T47D (cell line): ENCODE measurements at regions not wholly inside any gene's neighbourhood (a gene's known extent, or its start where the extent isn't known, plus 50 kb on each side); places are given as distances from the start of the nearest gene placed in this dataset.

Experiments
- DNase-seq, 2 experiments: peaks; one replicate each; pipeline versions ENCODE4 v3.0.0 to v3.0.0-alpha.2; 2011 to 2012; ENCODE audit warnings: low read depth in 1 of 2, low spot score in 1 of 2
- JUND ChIP-seq: IDR thresholded peaks from 2 replicates; pipeline ENCODE4 v1.6.1; 2012; ENCODE audit warnings: low read depth
- in situ Hi-C: cut with HindIII; loops from 2 replicates; pipeline ENCODE4 v1.10.0; 2016; ENCODE audit warnings: low sequenced_read_pairs, low pct_unique_long_range_greater_than_20kb

DNA sequence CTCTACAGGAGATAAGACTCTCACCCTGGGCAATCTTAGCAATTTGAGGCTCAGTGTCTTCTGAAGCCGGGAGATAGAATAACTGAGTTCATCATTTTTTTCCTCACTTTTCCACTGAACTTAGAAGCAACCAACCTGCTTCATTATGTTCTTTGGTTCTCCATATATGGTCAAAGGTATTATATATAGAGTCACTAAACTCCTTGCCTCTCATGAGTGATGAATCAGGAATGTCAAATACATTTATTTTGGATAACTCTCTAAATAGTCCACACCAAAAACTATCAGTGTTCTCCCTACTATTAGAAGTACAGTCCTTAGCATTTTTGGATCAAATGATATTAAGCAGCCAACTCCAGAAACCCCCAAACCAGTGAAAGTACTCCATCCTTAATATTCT lies 421.5 kb upstream of the EPHA5 start:
- in situ Hi-C loops, result no loop called here
- TF ChIP-seq JUND, result no peak
- DNase-seq, result no peak

DNA sequence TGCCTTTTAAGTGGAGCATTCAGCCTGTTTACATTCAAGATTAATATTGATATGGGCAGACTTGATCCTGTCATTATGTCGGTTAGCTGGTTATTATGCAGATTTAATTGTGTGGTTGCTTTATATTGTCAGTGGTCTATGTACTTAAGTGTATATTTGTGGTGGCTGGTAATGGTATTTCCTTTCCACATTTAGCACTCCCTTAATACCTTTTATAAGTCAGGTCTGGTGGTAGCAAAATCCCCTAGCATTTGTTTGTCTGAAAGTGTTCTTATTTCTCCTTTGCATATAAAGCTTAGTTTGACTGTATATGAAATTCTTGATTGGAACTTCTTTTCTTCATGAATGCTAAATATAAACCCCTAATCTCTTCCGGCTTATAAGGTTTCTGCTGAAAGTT lies 403.7 kb upstream of the EPHA5 start:
- TF ChIP-seq JUND, result no peak
- in situ Hi-C loops, result no loop called here
- DNase-seq, result no peak

- no peak for TF ChIP-seq JUND
- no peak for DNase-seq
- in situ Hi-C loops, result no loop called here
Observed at GRCh38 chr4:66071911-66072310, 401.6 kb upstream of the EPHA5 start.

DNA sequence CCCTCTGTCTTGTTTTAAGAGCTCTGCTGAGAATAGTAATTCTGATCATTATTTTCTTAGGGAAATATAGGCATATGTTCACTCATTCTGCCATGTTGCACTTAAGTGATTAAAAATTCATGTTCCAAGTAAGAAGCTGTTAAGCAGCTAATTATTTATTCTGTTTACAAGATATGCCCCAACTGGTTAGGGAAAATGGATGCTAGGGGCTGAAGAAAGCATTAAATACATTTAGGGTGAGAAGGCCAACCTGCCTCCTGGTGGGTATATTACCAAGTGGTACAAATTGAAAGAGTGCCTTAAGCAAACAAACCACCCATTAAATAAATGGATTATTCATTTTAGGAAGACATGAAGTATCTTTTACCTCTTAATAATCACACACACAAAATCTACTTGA lies 392.6 kb upstream of the EPHA5 start:
- no peak for DNase-seq
- in situ Hi-C loops, result no loop called here
- no peak for TF ChIP-seq JUND

DNA sequence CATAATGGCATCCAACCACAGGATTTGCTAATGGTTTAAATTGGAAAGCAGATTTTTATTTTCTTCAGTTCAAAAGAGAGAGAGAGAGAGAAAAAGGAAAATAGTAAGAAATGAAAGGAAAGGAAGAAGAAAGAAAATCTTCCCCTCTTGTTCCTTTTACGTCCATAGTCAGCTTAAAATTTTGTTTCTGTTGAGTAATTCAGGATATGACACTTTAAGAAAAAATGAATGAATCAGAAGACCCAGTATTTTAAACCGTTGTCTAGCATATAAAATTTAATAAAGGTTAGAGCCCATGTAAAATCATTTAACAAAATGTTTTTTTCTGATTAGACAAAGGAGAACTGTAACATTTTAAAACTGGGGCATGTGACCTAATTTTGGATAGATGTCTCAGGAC lies 391.8 kb upstream of the EPHA5 start:
- in situ Hi-C loops, result no loop called here
- DNase-seq, result no peak
- no peak for TF ChIP-seq JUND

DNA sequence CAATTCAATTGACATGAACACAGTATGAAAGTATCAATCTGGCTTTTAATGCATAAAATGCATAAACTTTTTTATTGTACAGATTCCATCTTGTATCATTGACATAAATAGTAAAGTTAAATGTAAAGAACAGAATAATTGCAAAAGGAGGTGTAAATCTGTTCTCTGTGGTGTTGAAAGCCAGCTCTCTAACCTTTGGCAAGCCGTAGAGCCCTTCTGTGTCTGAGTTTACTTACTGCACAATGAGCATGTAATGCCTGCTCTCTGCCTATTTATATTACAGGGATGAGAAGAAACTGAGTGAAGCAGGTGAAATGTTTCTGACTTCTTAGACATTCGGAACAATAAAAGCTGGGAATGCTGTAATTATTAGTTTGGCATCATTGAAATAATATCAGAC lies 389.3 kb upstream of the EPHA5 start:
- in situ Hi-C loops, result no loop called here

GRCh38 chr4:66059136-66059535 lies 388.8 kb upstream of the EPHA5 start:
- TF ChIP-seq JUND, result no peak
- no peak for DNase-seq
- in situ Hi-C loops, result no loop called here

More for the DNA sequence above, 389.3 kb upstream of the EPHA5 start:
- DNase-seq, result no peak
- no peak for TF ChIP-seq JUND

DNA sequence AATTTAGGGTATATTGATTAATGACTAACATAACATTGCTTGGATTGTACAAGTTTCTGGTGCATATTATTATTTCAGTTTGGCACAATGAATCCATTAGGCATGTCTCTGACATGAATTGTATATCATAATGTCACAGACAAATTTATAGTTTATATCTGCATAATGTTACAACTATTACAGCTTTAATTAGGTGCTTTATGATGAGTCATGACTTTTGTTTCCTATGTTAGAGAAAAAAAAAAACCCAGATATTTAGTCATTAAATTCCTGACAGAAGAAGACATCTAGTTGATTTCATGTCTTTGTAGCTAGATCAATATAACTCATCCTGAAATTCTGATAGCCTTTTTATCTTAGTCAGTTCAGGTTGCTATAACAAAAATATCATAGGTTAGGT lies 385.7 kb upstream of the EPHA5 start:
- TF ChIP-seq JUND, result no peak
- in situ Hi-C loops, result no loop called here
- no peak for DNase-seq

DNA sequence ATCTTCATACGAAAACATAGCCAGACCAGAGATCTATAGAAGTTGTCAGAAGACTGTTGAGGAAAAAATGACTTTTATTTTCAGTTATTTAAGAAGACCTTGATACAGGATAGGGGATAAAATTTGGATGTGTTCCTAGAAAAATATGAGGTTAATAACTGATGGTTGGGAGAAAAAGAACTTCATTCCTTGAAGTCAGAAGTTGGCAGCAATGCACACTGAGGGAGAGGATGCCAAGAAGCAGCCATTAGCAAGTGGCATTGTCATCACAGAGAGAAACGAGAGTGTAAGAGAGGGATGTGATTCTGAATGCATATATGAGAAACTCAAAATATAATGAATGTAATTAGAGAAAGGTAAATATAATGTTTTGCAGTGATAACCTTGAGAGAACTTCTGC lies 382.1 kb upstream of the EPHA5 start:
- no peak for DNase-seq
- TF ChIP-seq JUND, result no peak
- in situ Hi-C loops, result no loop called here

- in situ Hi-C loops, result no loop called here
- no peak for DNase-seq
- TF ChIP-seq JUND, result no peak
Observed at GRCh38 chr4:66048861-66049260, 378.6 kb upstream of the EPHA5 start.

- no peak for TF ChIP-seq JUND
- in situ Hi-C loops, result no loop called here
- DNase-seq, result no peak
Observed at GRCh38 chr4:66045913-66046312, 375.6 kb upstream of the EPHA5 start.

DNA sequence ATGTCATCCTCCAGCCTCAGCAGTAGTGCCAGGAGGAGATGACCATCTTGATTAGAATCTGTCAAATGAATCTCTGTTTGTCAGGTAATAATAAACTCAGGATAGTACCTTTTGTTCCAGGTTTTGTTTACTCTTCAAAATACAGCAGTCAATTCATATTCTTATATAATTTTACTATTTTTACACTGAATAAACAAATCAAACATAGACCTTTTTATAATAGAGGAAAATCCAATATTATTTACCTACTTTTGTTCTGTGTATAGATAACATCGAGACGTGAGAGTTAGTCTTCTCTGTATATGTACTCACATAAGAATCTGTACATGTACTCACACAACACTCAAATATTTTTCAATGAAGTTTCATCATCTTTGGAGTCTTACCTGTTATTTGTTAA lies 365.4 kb upstream of the EPHA5 start:
- DNase-seq, result peak in 1 of 2 experiments; percentile 6
- TF ChIP-seq JUND, result no peak
- in situ Hi-C loops, result no loop called here

- no peak for TF ChIP-seq JUND
- DNase-seq, result no peak
- in situ Hi-C loops, result no loop called here
Observed at GRCh38 chr4:66034671-66035070, 364.4 kb upstream of the EPHA5 start.

DNA sequence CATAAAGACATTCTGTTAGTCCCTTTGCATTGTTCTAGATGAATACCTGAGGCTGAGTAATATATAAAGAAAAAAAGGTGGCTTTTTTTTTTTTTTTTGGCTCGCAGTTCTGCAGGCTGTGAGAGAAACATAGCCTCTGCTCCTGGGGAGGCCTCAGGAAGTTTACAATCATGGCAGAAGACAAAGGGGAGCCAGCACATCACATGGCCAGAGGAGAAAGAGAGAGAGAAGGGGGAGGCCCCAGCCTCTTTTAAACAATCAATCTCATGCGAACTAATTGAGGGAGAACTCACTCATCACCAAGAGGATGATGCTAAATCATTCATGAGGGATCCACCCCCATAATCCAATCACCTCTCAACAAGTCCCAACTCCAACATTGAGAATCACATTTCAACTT lies 364.0 kb upstream of the EPHA5 start:
- no peak for TF ChIP-seq JUND
- DNase-seq, result no peak
- in situ Hi-C loops, result no loop called here

- in situ Hi-C loops, result no loop called here
- no peak for TF ChIP-seq JUND
- no peak for DNase-seq
Observed at GRCh38 chr4:66032571-66032970, 362.3 kb upstream of the EPHA5 start.
